Parathyroid adenoma (tissue), 2 donors: ENCODE measurements at regions not wholly inside any gene's neighbourhood (a gene's known extent, or its start where the extent isn't known, plus 50 kb on each side); places are given as distances from the start of the nearest gene placed in this dataset.

Experiments
- H2AFZ ChIP-seq: fragments of 300-600 bp; sonication (generic); one replicate; pipeline ENCODE4 v1.7.0; 2017; ENCODE audit warnings: antibody characterized with exemption, mild to moderate bottlenecking
- H3K27ac ChIP-seq: fragments of 300-600 bp; sonication (generic); one replicate; pipeline ENCODE4 v1.7.0; 2017
- H3K27me3 ChIP-seq: fragments of 300-600 bp; sonication (generic); one replicate; pipeline ENCODE4 v1.7.0; 2017; ENCODE audit warnings: low read length; ENCODE audit not compliant: control insufficient read depth, insufficient read depth
- H3K36me3 ChIP-seq: fragments of 300-600 bp; sonication (generic); one replicate; pipeline ENCODE4 v1.7.0; 2017; ENCODE audit warnings: low read length; ENCODE audit not compliant: control insufficient read depth, insufficient read depth
- H3K4me1 ChIP-seq: fragments of 300-600 bp; sonication (generic); one replicate; pipeline ENCODE4 v1.7.0; 2017; ENCODE audit warnings: control low read depth
- H3K4me2 ChIP-seq: fragments of 300-600 bp; sonication (generic); one replicate; pipeline ENCODE4 v1.7.0; 2017; ENCODE audit warnings: low read length
- H3K4me3 ChIP-seq: fragments of 300-600 bp; sonication (generic); one replicate; pipeline ENCODE4 v1.7.0; 2017; ENCODE audit warnings: low read depth, low read length
- H3K79me2 ChIP-seq: fragments of 300-600 bp; sonication (generic); one replicate; pipeline ENCODE4 v1.7.0; 2017; ENCODE audit warnings: control low read depth
- H3K9ac ChIP-seq: fragments of 300-600 bp; sonication (generic); one replicate; pipeline ENCODE4 v1.7.0; 2017; ENCODE audit warnings: mild to moderate bottlenecking
- H3K9me3 ChIP-seq: fragments of 300-600 bp; sonication (generic); one replicate; pipeline ENCODE4 v1.7.0; 2017; ENCODE audit warnings: low read length; ENCODE audit not compliant: control insufficient read depth
- TF ChIP-seq, protein P1 (sequence below): fragments of 300-600 bp; sonication (generic); IDR thresholded peaks from one replicate; pipeline ENCODE4 v1.7.0; 2017; ENCODE audit warnings: antibody characterized with exemption, mild to moderate bottlenecking
- donor health status: primary hyperparathyroidism.

GRCh38 chr1:173403996-173404395 is 73.1 kb upstream of the PRDX6 start:
- no peaks in the 10 kb centered on the region for H3K27me3 ChIP-seq
- H3K4me1 ChIP-seq = no peaks in the 10 kb centered on the region
- H3K4me3 ChIP-seq = no peak overlapping the region
- no peaks in the 10 kb centered on the region for H3K36me3 ChIP-seq
- no peak overlapping the region for H2AFZ ChIP-seq
- H3K27ac ChIP-seq = no peak overlapping the region
- no peaks in the 10 kb centered on the region for H3K79me2 ChIP-seq
- H3K4me2 ChIP-seq = no peak overlapping the region
- H3K9ac ChIP-seq = no peak overlapping the region
- no peaks in the 10 kb centered on the region for H3K9me3 ChIP-seq
- TF ChIP-seq, protein P1, sequence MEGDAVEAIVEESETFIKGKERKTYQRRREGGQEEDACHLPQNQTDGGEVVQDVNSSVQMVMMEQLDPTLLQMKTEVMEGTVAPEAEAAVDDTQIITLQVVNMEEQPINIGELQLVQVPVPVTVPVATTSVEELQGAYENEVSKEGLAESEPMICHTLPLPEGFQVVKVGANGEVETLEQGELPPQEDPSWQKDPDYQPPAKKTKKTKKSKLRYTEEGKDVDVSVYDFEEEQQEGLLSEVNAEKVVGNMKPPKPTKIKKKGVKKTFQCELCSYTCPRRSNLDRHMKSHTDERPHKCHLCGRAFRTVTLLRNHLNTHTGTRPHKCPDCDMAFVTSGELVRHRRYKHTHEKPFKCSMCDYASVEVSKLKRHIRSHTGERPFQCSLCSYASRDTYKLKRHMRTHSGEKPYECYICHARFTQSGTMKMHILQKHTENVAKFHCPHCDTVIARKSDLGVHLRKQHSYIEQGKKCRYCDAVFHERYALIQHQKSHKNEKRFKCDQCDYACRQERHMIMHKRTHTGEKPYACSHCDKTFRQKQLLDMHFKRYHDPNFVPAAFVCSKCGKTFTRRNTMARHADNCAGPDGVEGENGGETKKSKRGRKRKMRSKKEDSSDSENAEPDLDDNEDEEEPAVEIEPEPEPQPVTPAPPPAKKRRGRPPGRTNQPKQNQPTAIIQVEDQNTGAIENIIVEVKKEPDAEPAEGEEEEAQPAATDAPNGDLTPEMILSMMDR = no peak

GRCh38 chr1:173405281-173405680 is 71.9 kb upstream of the PRDX6 start:
- no peaks in the 10 kb centered on the region for H3K36me3 ChIP-seq
- no peaks in the 10 kb centered on the region for H3K27me3 ChIP-seq
- no peak overlapping the region for H3K9ac ChIP-seq
- no peak overlapping the region for H3K4me2 ChIP-seq
- no peak overlapping the region for H3K27ac ChIP-seq
- H3K4me1 ChIP-seq = no peaks in the 10 kb centered on the region
- TF ChIP-seq, protein P1 = no peak
- H3K79me2 ChIP-seq = no peaks in the 10 kb centered on the region
- no peak overlapping the region for H2AFZ ChIP-seq
- no peaks in the 10 kb centered on the region for H3K9me3 ChIP-seq
- no peak overlapping the region for H3K4me3 ChIP-seq

DNA sequence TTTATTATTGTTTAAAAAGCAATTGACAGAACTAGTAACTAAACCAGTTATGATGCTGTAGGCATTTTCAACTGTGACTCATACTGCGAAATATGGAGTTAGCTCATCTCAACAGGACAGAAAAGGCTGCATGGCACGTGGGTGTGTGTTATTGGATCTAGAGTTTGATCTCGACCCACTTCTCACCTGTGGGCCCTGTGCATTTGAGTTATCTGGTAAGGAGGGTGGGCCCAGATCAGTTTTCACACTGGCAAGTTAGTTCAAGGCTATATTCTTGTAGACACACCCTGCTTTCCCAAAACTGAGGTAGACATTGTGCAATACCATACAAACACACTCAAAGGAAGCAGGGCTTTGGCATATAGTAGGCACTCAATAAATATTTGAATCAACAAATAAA is 71.3 kb upstream of the PRDX6 start:
- Histone ChIP-seq H3K9me3 (no peaks in the 10 kb centered on the region), H3K4me1 (no peaks in the 10 kb centered on the region), H3K27me3 (no peaks in the 10 kb centered on the region), H3K27ac (no peak overlapping the region), H3K79me2 (no peaks in the 10 kb centered on the region), H3K36me3 (no peaks in the 10 kb centered on the region), H2AFZ (no peak overlapping the region), H3K4me3 (no peak overlapping the region), H3K9ac (no peak overlapping the region), H3K4me2 (no peak overlapping the region)
- TF ChIP-seq, protein P1 = no peak

DNA sequence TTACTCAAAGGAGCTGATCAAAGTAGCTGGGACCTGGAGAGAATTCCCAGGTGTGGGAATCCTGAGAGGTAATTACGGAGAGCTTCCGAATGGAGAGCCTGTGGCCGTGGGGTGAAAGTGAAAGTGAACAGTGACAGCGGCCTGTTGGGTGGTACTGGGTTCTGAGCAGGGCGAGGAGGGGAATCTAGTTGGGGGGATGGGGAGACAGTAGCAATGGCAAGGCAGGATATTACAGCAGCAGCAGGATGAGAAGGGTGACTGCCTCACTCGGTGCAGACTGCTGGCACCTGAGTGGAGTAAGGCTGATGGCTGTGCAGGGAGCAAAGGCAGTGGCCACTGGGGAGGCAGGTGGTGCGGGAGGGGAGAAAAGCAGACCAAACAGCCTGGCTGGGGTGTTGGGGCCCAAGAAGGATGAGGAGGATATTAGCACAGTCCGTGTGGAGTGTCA is 70.3 kb upstream of the PRDX6 start:
- Histone ChIP-seq H2AFZ (no peak overlapping the region), H3K4me2 (no peak overlapping the region), H3K4me3 (no peak overlapping the region), H3K9ac (no peak overlapping the region), H3K27me3 (no peaks in the 10 kb centered on the region), H3K79me2 (no peaks in the 10 kb centered on the region), H3K27ac (no peak overlapping the region), H3K36me3 (no peaks in the 10 kb centered on the region), H3K9me3 (no peaks in the 10 kb centered on the region), H3K4me1 (no peaks in the 10 kb centered on the region)
- TF ChIP-seq, protein P1 = no peak

GRCh38 chr1:173407846-173408245 is 69.3 kb upstream of the PRDX6 start:
- no peaks in the 10 kb centered on the region for H3K36me3 ChIP-seq
- no peaks in the 10 kb centered on the region for H3K27me3 ChIP-seq
- no peak overlapping the region for H2AFZ ChIP-seq
- TF ChIP-seq, protein P1 = no peak
- H3K79me2 ChIP-seq = no peaks in the 10 kb centered on the region
- no peak overlapping the region for H3K9ac ChIP-seq
- no peak overlapping the region for H3K4me3 ChIP-seq
- no peaks in the 10 kb centered on the region for H3K4me1 ChIP-seq
- H3K9me3 ChIP-seq = no peaks in the 10 kb centered on the region
- H3K4me2 ChIP-seq = no peak overlapping the region
- H3K27ac ChIP-seq = no peak overlapping the region
